Hippocampal formation (tissue), 2 donors: ENCODE measurements at regions not wholly inside any gene's neighbourhood (a gene's known extent, or its start where the extent isn't known, plus 50 kb on each side); places are given as distances from the start of the nearest gene placed in this dataset.
A peak's percentile ranks its signal among the peaks of the same experiment; 100 is the strongest.
"Not testable (repeated sequence)": the region's sequence is repeated elsewhere in the genome, so short reads cannot be mapped to it uniquely, and the experiment has no call there.

ENCODE experiments used
- DNase-seq, 2 donors: peaks; one replicate each; lab custom pipeline; 2025; lab: John Stamatoyannopoulos, UW

DNA sequence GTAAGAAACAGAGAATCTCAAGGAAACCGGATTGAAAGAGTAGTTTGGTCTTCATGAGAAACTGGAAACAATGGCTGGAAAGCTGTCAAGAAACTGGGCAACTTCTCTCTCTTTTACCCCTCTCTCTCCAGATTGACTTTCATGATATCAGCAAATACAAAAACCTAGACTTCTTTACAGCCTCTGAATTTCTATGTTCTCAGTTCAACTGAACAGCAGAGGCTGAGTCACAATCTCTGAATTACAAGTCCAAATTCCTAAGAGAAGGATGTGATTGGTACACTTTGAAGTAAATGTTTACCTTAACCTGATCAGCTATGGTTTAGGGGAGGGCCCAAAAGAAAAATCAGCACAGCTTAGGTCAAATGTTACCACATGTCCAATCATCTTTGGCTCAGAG, 974.9 kb downstream of the RPA4 start:
- DNase-seq, result no peak

GRCh38 chrX:97860226-97860625, 976.5 kb downstream of the RPA4 start:
- peak in 1 of 2 donors; percentile 19 for DNase-seq

- no peak for DNase-seq
Observed at GRCh38 chrX:97863261-97863660, 979.6 kb downstream of the RPA4 start.

- no peak for DNase-seq
Observed at GRCh38 chrX:97867266-97867665, 983.6 kb downstream of the RPA4 start.

- no peak for DNase-seq
Observed at GRCh38 chrX:97876697-97877407, 993.1 kb downstream of the RPA4 start.

- DNase-seq, result no peak
Observed at GRCh38 chrX:97882306-97882705, 998.6 kb downstream of the RPA4 start.

GRCh38 chrX:97895751-97896150, 1012.0 kb downstream of the RPA4 start:
- no peak for DNase-seq

DNA sequence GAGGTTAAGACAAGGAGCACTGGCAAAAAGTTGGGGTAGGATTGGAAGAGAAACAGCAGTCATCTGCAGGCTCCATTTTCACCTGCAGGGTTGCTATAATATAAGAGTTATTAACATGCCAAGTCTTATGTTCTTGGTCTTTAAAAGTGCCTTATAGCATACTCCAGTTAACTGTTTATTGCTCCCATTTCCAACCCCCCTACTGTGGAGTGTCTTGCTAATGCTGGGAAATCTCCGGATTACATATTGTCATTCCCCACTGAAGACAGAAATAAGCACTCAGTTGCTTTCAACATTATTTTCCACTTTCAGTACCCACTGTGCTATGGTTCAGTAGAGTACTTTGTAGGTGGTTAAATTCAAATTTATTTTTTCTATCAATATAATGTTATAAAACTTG, 1014.3 kb downstream of the RPA4 start:
- DNase-seq, result no peak

DNA sequence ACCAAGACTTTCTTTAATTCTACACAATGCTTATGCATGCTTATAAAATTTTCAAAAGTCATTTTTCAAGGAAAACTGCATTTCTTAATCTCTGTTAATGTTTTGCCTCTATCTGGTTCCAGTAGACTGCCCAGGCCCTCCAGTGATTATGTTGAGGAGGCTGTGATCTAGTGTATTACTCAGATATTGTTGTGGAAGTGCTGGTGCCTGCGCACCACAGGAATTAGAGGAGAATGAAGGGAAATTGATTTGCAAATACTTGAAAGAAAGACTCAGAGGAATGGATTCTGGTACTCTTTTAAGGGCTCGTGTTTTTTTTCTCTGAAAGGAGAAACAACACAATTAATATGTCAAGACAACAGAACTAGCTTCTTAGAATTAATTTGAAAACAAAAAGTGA, 1015.1 kb downstream of the RPA4 start:
- no peak for DNase-seq

GRCh38 chrX:97907791-97908190, 1024.1 kb downstream of the RPA4 start:
- no peak for DNase-seq

- DNase-seq, result no peak
Observed at GRCh38 chrX:97909245-97909644, 1025.5 kb downstream of the RPA4 start.

GRCh38 chrX:97915390-97915789, 1031.7 kb downstream of the RPA4 start:
- DNase-seq, result not testable (repeated sequence)

DNA sequence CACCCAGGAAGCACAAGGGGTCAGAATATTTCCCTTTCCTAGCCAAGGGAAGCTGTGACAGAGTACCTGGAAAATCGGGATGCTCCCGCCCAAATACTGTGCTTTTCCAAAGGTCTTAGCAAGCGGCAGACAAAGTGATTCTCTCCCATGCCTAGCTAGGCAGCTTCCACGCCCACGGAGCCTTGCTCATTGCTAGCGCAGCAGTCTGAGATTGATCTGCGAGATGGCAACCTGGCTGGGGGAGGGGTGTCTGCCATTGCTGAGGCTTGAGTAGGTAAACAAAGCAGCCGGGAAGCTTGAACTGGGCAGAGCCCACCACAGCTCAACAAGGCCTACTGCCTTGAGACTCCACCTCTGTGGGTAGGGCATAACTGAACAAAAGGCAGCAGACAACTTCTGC, 1037.5 kb downstream of the RPA4 start:
- DNase-seq, result not testable (repeated sequence)

GRCh38 chrX:97931586-97931985, 1047.9 kb downstream of the RPA4 start:
- DNase-seq, result peak in 1 of 2 donors; percentile 25

DNA sequence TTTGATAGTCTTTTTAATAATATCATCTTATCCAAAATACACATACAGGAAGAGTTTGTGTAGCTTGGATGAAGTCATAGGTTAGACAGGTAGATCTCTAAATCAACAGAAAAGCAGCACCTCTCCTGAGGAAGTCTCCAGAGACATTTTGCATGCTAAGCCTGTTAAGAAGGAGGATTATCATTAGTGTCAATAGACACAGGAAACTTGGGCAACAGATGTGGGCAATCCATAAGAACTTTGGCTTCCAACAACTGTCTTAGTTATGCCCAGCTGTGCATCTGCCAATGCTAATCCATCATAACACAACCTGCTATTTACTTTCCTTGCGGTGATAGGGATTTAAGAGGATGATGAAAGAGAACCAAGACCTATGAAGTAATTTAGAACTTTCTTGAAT, 1052.6 kb downstream of the RPA4 start:
- no peak for DNase-seq

- DNase-seq, result no peak
Observed at GRCh38 chrX:97938706-97939105, 1055.0 kb downstream of the RPA4 start.

- DNase-seq, result no peak
Observed at GRCh38 chrX:97968376-97969163, 1084.9 kb downstream of the RPA4 start.

DNA sequence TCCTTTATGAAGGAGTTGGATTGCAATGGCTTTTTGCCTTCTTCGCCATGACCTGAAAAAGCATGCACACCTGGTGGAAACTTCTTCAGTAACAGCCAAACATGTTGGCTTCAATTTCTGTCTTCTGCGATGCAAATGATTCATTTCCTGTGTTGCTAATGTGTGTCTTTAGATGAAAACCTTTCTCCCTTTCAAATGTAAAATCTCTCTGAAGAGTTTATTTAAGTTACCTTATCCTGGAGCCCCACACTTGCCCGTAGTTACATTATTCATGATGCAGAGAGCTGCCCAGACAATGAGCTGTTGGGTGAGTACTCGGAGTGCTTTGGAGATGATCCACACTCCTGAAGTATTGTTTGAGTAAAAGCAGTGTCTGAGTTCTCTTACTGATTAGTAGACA, 1100.9 kb downstream of the RPA4 start:
- DNase-seq, result no peak

GRCh38 chrX:97985096-97985495, 1101.4 kb downstream of the RPA4 start:
- DNase-seq, result no peak

GRCh38 chrX:97987979-97988378, 1104.3 kb downstream of the RPA4 start:
- DNase-seq, result no peak

- DNase-seq, result no peak
Observed at GRCh38 chrX:97995834-97996233, 1112.1 kb downstream of the RPA4 start.

- DNase-seq, result no peak
Observed at GRCh38 chrX:98028691-98029090, 1145.0 kb downstream of the RPA4 start.

DNA sequence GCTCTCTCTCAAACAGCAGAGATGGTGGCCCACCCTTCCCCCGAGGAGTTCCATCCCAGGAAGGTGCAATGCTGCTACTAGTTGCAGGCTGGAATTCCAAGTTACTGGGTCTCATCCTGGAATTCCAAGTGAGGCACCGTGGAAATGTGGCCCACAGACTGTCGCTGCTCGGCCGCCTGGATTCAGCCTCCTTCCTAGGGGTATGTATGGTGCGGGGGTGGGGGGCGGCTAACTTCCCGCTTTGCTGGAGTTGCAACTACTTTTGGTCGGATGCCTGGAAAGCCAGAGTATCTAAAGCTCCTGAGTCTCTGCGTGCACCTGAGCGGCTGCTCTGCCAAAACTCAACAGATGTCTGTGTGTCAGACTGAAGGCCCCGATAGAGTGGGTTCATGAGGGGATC, 1146.2 kb downstream of the RPA4 start:
- DNase-seq, result no peak

DNA sequence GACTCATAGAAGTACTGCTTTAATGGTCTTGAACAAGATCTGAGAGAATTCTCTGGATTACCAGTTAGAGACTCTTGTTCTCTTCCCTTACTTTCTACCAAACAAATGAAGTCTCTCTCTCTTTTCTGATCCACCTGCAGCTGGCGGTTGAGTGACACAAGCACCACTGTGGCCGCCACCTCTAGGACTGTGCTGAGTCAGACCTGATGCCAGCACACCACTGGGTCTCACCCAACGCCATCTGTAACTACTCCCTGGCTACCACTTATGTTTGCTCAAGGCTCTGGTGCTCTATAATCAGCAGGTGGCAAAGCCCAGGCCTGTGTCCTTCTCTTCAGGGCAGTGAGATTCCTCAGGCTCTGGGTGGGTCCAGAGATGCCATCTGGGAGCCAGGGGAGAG, 1173.5 kb downstream of the RPA4 start:
- DNase-seq, result no peak
